Gastrocnemius medialis (tissue), 4 donors: ENCODE measurements at regions not wholly inside any gene's neighbourhood (a gene's known extent, or its start where the extent isn't known, plus 50 kb on each side); places are given as distances from the start of the nearest gene placed in this dataset.

Source experiments
- POLR2A ChIP-seq, 2 donors: fragments of 450-650 bp; IDR thresholded peaks; one replicate each; pipeline ENCODE4 v1.6.1; 2017; ENCODE audit warnings: antibody characterized with exemption in 2 of 2, mild to moderate bottlenecking in 2 of 2, moderate library complexity in 2 of 2
- TF ChIP-seq, protein P1 (sequence below), 5 experiments: fragments of 450-650 bp in 3 of 5; fragments of 200-600 bp in 2 of 5; sonication (generic) in 2 of 5; IDR thresholded peaks in 4 of 5; conservative IDR thresholded peaks in 1 of 5; 1 replicate in 4 of 5; 2 replicates in 1 of 5; pipeline ENCODE4 v1.5.1; 2016 to 2019; ENCODE audit warnings: antibody characterized with exemption in 5 of 5, mild to moderate bottlenecking in 3 of 5, moderate library complexity in 3 of 5

DNA sequence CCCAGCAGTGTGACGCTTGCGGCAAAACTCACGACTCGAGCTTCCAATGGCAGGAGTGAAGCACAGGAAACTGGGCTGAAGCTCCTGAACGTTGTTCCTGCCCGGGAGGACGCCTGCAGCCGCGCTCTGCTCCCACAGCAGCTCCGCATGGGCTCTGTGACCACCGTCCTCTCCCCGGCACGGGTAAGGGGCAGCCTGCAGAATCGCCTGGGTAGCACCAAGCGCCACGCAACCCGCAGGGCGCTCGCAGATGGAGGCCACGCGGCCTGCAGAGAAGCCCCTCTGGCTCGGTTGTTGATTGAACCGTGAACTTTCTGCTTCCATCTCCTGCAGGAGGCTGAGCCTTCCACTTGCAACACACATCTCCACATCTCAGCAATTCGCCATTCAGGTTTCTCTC is 63.3 kb upstream of the ZNF236 start:
- TF ChIP-seq, protein P1, sequence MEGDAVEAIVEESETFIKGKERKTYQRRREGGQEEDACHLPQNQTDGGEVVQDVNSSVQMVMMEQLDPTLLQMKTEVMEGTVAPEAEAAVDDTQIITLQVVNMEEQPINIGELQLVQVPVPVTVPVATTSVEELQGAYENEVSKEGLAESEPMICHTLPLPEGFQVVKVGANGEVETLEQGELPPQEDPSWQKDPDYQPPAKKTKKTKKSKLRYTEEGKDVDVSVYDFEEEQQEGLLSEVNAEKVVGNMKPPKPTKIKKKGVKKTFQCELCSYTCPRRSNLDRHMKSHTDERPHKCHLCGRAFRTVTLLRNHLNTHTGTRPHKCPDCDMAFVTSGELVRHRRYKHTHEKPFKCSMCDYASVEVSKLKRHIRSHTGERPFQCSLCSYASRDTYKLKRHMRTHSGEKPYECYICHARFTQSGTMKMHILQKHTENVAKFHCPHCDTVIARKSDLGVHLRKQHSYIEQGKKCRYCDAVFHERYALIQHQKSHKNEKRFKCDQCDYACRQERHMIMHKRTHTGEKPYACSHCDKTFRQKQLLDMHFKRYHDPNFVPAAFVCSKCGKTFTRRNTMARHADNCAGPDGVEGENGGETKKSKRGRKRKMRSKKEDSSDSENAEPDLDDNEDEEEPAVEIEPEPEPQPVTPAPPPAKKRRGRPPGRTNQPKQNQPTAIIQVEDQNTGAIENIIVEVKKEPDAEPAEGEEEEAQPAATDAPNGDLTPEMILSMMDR (IDR thresholded peaks at IDR 0.05 in 4 of 5, conservative IDR thresholded peaks at IDR 0.05 in 1 of 5), result no peak
- no peak for TF ChIP-seq POLR2A (IDR thresholded peaks at IDR 0.05)
